Cerebellar nuclear complex (tissue), 1 donor: ENCODE measurements at regions not wholly inside any gene's neighbourhood (a gene's known extent, or its start where the extent isn't known, plus 50 kb on each side); places are given as distances from the start of the nearest gene placed in this dataset.

ENCODE experiments used
- DNase-seq, 2 experiments: peaks; one replicate each; lab custom pipeline; 2025; lab: John Stamatoyannopoulos, UW

DNA sequence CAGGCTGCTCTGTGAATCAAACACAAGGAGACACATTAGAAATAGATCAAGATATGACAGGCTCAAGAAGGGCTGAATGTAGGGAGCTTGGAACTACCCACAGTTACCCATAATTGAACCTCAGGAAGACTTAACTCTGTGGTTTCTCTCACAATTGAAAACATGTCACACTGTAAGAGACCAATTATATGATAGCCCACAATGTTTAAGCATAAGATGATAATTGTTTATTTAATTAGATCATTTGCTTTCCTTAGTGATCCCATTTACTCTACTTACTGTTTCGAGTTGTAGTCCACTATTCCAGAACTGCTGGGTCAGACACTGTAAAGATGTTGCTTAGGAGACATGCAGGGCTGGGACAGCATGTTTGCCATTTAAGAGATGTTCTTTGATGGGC is 201.3 kb upstream of the RARB start:
- no peak for DNase-seq

DNA sequence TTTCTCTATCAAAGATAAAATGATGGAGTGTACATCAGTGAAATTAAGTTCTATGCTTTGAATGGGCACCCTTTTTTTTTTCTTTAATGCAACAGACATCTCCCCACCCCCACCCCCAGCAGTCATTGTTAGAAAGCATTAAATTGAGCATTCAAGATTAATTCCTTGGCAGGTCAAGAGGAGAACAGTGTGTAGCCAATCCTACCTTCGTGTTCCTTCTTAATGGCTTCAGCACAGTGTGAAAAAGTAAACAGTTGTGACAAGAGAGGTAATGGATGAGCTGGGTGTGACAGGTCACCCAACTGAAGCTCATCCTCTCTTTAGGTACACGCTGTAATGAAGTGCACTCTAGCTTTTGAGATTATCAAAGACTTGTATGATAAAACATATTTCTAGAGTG is 198.5 kb upstream of the RARB start:
- no peak for DNase-seq

DNA sequence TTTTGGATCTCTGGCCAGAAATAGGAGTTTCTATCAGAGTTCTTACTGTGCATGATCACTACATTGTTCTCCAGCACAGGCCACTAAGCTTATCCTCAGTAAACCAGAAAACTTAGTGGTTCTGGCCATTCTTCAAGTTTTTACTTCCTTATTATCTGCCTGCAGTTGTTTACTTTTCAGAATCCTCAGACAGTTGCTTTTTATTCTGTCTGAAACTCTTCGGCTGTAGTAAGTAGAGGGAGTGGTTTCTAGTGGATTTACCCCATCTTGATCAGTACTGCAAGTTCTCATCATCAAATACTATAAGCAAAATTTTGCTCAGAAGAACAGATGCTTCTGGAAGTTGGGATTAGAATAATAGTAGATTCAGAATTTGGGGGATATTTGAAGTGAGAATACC is 193.0 kb upstream of the RARB start:
- no peak for DNase-seq

DNA sequence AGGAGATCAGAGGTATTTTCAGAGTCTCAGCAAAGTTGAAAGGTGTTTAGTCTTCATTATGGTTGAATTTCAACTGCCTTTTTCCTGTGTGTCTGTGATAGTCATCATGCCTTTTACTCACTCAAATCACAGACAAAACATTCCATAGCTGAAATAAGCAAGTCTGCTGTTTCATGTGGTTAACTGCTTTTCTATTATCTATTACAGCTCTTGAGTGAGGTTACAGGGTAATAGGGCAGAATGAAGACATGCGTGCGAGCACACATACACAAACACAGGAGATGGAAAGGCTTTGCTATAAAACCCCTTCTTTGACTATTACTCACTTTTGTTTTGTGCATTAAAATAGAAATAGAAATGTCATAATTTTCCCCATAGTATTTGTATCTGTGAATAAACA is 192.6 kb upstream of the RARB start:
- no peak for DNase-seq

DNA sequence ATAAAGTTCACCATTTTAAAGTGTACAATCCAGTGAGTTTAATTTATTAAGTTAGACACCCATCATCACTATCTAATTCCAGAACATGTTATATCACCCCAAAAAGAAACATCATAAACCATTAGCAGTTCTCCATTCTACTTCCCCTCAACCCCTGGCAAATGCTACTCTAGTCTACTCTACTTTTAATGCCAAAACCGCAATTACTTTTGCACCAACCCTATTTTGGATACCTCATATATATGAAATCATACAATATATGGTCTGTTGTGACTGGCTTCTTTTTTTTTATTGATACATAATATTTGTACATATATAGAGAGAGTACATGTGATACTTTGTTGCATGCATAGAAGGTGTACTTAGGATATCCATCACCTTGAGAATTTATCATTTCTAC is 190.5 kb upstream of the RARB start:
- no peak for DNase-seq

DNA sequence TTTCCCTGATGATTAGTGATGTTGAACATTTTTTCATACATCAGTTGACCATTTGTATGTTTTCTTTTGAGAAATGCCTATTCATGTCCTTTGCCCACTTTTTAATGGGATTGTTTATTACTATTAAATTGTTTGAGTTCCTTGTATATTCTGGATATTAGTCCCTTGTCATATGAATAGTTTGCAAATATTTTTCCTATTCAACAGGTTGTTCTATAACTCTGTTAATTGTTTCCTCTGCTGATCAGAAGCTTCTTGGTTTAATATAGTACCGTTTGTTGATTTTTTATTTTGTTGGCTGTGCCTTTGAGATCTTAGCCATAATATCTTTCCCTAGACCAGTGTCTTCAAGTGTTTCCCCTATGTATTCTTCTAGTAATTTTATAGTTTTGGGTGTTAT is 189.0 kb upstream of the RARB start:
- no peak for DNase-seq

DNA sequence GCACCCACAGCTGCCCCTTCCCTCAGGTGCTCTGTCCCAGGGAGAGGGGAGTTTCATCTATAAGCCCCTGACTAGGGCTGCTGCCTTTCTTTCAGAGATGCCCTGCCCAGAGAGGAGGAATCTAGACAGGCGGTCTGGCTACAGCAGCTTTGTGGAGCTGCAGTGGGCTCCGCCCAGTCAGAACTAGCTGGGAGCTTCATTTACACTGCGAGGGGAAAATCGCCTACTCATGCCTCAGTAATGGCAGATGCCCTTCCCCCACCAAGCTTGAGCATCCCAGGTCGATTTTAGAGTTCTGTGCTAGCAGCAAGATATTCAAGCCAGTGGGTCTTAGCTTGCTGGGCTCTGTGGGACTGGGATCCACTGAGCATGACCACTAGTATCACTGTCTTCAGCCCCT is 181.2 kb upstream of the RARB start:
- no peak for DNase-seq

DNA sequence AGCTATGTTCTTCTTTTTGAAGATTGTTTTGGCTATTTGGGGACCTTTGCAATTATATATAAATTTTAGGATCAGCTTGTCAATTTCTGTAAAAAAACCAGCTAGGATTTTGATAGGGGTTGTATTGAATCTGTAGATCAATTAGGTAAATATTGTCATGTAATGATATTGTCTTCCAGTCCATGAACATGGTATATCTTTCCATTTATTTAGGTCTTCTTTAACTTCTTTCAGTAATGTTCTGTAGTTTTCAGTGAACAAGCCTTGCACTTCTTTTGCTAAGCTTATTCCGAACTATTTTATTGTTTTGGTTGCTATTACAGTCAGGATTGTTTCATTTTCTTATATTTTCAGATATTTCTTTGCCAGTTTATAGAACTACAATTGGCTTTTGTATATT is 175.8 kb upstream of the RARB start:
- no peak for DNase-seq

DNA sequence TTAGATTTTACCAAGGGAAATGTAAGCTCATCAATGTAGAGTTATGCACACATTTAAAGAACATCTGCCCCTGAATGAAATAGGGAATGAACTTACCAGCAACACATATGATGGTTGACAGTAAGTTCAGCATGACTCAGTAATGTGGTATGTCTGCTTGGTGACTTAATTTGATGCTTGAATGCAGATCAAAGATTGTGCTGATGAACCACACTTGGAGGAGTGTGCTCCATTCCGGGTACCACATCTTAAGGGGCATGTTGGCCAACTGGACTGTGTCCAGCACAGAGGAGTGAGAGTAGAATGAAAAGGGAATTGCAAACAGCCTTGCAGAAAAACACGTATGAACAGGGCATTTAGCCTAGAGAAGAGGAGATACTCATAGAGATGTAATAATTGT is 171.0 kb upstream of the RARB start:
- DNase-seq: no peak

DNA sequence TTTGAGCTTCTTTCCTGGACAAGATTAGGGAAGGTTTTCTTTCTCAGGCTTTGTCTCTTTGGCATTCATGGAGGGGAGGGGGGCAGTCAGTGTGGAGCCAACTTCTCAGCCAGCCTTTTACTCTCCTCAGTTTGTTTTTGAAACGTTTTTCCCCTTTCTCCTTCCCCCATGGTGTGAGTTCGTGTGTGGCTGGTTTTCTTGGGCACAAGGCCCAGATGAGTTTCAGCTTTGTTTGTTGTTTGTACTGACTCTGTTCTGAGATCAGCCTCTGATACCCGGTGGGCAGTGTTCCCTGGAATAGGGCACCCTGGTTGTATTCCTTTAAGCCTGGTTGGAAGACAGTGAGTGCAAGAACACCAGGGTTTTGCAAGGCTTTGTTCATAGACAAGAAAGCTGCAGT is 168.2 kb upstream of the RARB start:
- no peak for DNase-seq

DNA sequence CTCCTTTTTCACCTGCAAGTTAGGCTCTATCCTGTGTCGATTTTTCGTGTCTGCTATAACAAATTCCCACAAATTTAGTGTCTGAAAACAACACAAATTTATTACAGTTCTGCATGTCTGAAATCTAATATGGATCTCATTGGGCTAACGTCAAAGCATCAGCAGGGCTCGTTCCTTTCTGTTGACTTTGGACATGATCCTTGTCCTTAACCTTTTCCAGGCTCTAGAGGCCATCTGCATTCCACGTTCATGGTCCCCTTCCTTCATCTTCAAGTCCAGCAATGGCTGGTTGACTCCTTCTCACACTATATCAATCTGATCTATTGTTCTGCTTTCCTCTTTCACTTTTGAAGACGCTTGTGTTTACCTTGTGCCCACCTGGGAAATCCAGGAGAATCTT is 165.7 kb upstream of the RARB start:
- no peak for DNase-seq

DNA sequence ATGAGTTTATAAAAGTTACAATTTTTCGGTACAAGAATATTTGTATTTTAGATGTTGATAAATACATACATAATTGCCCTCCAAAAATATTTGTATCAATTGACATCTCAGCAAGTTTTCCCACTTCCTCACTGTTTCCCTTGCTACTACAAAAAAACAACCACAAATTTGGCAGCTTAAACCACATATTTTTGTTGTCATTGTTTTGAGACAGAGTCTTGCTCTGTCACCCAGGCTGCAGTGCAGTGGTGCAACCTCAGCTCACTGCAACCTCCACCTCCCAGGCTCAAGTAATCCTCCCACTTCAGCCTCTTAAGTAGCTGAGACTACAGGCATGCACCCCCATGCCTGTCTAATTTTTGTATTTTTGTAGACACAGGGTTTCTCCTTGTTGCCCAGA is 162.8 kb upstream of the RARB start:
- DNase-seq: no peak

DNA sequence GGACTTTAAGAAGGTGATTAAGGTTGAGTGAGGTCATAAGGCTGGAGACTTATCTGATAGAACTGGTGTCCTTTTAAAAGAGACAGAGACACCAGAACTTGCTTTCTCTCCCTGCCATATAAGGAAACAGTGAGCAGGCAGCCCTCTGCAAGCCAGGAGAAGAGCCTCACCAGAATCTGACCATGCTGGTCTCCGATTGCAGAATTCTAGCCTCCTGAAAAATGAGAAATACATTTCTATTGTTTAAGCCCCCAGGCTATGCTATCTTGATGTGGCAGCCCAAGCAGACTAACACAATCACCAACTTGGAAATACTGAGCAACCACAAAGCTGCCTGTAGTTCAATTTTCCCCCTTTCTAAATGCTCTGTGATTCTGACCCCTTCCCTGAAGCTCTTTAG is 161.4 kb upstream of the RARB start:
- no peak for DNase-seq

DNA sequence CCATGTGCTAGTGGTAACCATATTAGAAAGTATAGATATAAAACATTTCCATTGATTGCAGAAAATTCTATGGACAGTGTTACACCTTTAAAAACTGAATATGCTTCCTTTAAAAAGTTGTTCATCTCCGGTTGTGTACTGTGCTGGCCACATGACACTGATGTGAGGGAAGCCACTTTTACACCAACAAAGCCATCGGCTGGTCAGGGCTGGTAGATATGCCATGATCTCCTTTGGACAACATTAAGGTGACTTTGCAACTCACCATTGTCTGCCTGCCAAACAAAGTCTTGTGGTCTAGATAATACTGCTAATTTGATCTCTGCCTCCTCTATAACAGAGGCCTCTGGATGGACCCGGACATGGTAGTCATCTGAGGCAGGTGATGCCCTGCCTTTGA is 156.0 kb upstream of the RARB start:
- DNase-seq: no peak

DNA sequence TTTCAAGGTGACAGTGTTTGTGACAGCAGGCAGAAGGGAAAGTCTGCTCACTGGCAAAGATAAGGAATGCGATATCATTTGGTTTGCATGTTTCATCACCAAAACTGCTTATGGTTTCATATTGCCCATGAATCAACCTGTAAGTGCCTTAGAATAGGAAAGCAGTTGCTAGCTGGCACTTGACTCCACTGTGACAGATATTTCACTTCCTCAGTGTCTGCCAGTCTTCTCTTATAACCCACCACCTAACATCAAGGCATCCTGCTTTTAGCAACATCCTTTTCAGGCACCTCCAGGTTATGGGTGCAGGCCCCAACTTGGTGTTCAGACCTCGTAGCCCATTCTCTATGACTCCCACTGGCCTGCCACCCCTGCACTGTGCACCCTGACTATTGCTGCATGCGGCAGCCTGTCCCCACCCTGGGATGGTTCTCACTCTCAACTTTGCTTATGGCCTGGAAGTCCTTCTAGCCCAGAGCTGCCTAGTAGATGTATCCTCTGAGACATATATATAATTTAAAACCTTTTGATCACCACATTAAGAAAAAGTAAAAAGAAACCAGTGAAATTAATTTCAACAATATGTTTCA is 154.4 kb upstream of the RARB start:
- no peak for DNase-seq

DNA sequence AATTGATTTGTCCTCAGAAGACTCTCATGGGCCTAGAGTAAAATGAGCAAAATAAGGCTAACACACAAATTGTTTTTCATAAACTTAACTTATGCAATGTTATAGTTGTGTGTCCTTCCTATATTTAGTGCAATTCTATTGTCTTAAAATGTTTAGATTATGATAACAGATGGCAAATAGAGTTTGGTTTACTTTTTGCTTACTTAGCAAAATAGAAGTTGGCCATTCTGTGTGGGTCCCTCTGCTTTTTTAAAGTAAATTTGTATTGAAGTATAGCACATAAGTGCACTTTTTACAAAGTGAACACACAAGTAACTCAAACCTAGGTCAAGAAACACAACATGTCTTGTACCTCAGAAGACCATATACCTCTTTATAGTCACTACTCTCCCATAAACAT is 150.6 kb upstream of the RARB start:
- no peak for DNase-seq

DNA sequence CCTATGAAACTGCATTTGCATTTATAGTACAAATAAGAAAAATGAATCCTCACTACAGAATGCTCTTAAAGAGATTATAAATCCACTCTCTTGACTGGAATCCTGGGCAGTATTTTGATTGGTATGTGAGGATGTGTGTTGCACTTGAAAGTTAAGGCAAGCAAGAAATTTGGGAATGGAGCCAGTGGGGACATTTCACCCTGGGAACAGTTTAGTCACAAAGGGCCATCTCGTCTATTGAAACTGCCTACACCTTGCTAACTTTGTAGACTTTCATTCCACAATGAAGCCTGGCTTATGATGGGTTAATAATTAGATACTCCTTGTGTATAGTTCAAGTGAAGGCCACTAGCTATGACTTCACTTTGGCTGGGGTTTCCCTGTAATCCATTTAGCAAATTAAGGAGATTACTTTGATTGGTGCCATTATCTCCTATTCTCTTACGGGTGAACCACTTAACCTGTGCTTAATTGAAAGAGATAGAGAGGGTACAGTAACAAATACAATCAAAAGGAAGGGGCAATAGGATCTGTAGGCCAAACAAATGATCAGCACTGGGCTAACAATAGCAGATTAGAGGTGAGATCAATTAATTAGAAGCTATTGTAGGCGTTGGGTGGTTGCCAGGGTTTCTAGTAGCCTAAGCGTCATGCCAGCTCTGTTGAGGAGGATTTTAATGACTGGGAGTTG is 146.9 kb upstream of the RARB start:
- no peak for DNase-seq

DNA sequence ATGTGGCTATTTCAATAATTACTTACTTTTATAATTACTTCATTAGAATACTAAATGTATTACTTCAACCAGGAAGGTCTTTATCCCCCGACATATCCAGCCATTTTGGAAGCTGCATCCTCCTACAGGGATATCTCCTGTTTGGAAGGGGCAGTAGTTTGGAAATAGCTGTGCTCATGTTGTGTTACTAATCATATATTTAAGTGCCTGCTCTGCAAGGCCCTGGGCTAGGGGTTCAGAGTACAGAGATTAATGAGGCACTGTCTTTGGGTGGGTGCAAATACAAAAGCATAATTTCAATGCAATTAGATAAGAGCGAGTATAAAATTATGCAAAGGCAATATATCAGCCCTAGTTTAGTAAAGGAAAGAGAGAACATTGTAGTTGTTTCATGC is 146.3 kb upstream of the RARB start:
- DNase-seq: no peak

DNA sequence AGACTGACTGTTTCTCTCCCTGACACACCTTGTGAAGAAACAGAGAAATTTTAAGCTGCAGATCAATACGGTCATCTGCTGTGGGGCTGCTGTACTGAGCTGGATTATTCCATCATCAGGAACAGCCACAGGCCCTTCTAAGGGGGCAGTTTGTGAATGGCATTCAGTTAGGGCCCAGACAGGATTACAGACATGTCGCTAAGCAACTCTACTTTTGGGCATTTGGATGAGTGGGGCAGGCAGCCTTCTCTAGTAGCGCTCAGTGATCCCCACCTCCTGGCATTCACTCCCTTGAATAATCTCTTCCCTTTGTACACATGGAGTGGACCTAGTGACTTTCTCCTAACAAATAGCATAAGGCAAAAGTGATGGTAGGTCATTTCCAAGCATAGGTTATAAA is 144.4 kb upstream of the RARB start:
- no peak for DNase-seq

DNA sequence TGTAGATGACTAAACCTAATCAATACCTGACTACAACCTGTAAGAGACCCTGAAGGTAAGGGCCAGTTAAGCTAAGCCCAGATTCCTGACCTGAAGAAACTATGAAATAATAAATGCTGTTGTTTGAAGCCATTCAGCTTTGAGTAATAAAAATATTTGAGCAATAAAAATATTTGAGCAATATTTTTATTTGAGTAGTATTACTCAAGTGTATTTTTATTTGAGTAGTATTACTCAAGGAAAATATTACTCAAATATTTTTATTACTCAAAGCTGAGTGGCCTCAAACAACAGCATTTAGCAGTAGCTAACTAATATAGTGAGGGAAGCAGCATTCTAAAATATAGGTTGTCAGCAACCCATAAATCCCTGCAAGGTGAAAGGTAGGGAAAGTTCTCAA is 143.8 kb upstream of the RARB start:
- DNase-seq: no peak

DNA sequence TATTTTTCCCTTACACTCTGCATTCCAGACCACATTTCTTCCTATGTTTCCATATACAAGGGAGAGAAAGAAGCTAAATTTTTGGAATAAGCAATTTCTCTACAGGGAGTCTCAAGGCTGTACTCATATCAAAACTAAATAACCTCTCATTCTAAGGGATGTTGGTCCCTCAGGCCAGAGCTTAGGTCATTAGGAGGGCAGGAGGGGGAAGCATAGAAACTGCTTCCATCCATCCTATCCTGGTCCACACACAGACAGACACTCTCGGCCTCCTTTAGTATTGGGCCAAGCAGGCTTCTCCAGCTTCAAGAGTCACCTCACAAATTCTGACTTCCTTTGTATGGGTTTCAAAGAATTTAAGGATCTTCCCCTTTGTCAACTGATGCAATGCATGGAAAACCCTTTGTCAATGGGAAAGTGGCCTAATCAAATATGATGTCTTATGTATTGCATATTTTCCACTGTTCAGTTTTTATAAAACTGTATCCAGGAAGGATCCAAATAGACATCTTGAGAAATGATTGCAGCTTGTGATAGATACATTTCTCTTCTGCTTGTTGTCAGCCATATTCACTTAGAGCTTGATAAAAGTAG is 140.7 kb upstream of the RARB start:
- no peak for DNase-seq

DNA sequence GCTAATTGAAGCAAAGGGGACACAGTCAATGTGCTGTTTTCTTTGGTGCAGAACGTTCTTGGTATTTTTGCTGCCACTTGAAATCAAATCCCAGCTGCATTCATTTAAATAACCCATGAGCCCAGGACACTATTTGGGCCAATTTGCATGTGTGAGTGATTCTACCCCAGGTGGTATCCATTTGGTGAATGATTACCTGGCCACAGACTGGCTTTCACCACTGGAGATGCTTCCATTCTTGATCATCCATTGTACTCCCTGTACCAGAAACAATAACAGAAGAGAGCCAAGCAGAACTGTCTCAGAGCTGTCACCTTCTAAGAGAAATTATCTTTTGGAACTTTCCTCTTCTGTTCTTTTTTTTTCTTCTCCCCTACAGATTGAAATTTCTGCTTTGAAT is 139.7 kb upstream of the RARB start:
- DNase-seq: no peak

DNA sequence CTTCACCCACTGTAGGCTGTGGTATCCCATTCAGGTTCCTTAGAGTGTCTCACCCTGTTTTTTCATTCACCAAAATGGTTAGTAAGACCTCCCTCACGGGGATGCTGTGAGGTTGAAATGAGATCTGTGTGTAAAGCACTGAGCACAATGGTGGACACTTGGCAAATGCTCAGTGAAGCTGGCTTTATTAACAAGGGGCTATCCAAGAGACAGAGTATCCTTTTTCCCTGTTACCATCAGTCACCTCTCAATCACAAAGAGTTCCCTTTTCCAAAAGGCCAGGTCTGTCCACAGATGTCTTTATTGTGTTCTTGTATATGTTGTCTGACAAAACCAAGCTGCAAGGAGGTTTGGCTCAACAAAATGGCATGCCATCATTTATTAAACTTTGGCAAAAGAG is 138.9 kb upstream of the RARB start:
- DNase-seq: no peak

DNA sequence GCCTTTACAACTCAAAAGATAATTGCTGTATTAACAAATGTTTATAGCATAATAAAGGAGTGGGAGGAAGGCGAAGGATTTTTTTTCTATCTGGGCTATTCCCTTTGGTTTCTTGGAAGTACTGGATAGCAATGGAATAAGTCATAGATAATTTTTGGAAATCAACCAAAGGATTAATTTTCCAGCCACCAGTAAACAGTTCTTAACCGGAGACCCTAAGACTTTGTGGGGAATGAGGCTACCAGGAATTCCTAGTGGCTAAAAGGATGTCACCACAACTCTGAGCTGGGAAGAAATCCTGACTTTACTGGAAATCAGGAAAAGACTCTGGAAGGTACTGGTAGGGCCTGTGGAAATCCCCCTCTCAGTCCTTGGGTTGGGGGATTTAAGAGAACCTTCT is 138.4 kb upstream of the RARB start:
- no peak for DNase-seq
